Esophagus squamous epithelium (tissue), 5 donors: ENCODE measurements at regions not wholly inside any gene's neighbourhood (a gene's known extent, or its start where the extent isn't known, plus 50 kb on each side); places are given as distances from the start of the nearest gene placed in this dataset.

Experiments
- DNase-seq: peaks from one replicate; lab custom pipeline; 2025; lab: John Stamatoyannopoulos, UW
- H3K27ac ChIP-seq, 4 donors: fragments of 200-600 bp; sonication (generic); one replicate each; pipeline ENCODE4 v1.5.1; 2016 to 2019; ENCODE audit warnings: mild to moderate bottlenecking in 1 of 4
- H3K27me3 ChIP-seq, 4 donors: fragments of 200-600 bp; sonication (generic); 1 replicate in 3 of 4; 2 replicates in 1 of 4; pipeline versions ENCODE4 v1.5.1 to v1.6.0; 2017 to 2021; ENCODE audit warnings: antibody characterized with exemption in 1 of 4
- H3K36me3 ChIP-seq, 3 donors: fragments of 200-600 bp; sonication (generic); one replicate each; pipeline ENCODE4 v1.5.1; 2016 to 2019
- H3K4me1 ChIP-seq, 3 donors: fragments of 200-600 bp; sonication (generic); one replicate each; pipeline ENCODE4 v1.5.1; 2017 to 2019
- H3K4me3 ChIP-seq, 4 donors: fragments of 200-600 bp; sonication (generic); 1 replicate in 3 of 4; 2 replicates in 1 of 4; pipeline ENCODE4 v1.5.1; 2016 to 2019; ENCODE audit warnings: mild to moderate bottlenecking in 2 of 4, moderate library complexity in 1 of 4
- H3K9me3 ChIP-seq, 3 donors: fragments of 200-600 bp; sonication (generic); one replicate each; pipeline ENCODE4 v1.5.1; 2016 to 2019
- CTCF ChIP-seq, 6 experiments: fragments of 450-650 bp in 4 of 6; fragments of 200-600 bp in 2 of 6; sonication (generic) in 2 of 6; IDR thresholded peaks; one replicate each; pipeline ENCODE4 v1.5.1; 2016 to 2019; ENCODE audit warnings: antibody characterized with exemption in 6 of 6, mild to moderate bottlenecking in 4 of 6, moderate library complexity in 4 of 6
- POLR2A ChIP-seq, 4 donors: fragments of 450-650 bp; IDR thresholded peaks; one replicate each; pipeline ENCODE4 v1.6.1; 2017; ENCODE audit warnings: antibody characterized with exemption in 4 of 4, mild to moderate bottlenecking in 4 of 4, moderate library complexity in 3 of 4
- WGBS, 2 donors: methylation state at CpG; one replicate each; pipeline ENCODE4 v1.1.5; 2018; 5-methylcytosine and 5-hydroxymethylcytosine counted together
- intact Hi-C: fragments of 100-400 bp; cut with DNase I; formaldehyde crosslinking; loops from one replicate; pipeline ENCODE4 v1.15.0; 2022
- donor health status: DM: yes; HTN: yes; CAD: no.

GRCh38 chr1:37156646-37157045 lies 122.3 kb upstream of the GRIK3 start:
- Histone ChIP-seq H3K9me3 (no peaks in the 10 kb centered on the region), H3K36me3 (no peaks in the 10 kb centered on the region), H3K27me3 (peaks cover 0 to 24% (median 0%) of the 10 kb centered on the region in 4 donors), H3K27ac (no peak overlapping the region), H3K4me3 (no peak overlapping the region), H3K4me1 (no peaks in the 10 kb centered on the region)
- intact Hi-C loops: no loop called here
- DNase-seq: no peak
- 74 to 75% methylated on average over 5 to 9 of the region's 9 CpGs for WGBS, 2 donors
- no peak for TF ChIP-seq POLR2A (IDR thresholded peaks at IDR 0.05)
- no peak for TF ChIP-seq CTCF (IDR thresholded peaks at IDR 0.05)

- peaks cover 0 to 20% (median 0%) of the 10 kb centered on the region in 4 donors for H3K27me3 ChIP-seq
- H3K36me3 ChIP-seq: no peaks in the 10 kb centered on the region
- no peaks in the 10 kb centered on the region for H3K4me1 ChIP-seq
- H3K27ac ChIP-seq: no peak overlapping the region
- H3K9me3 ChIP-seq: no peaks in the 10 kb centered on the region
- TF ChIP-seq CTCF (IDR thresholded peaks at IDR 0.05) (no peak), POLR2A (IDR thresholded peaks at IDR 0.05) (no peak)
- 31 to 66% methylated on average over 3 to 5 of the region's 5 CpGs for WGBS, 2 donors
- intact Hi-C loops: no loop called here
- no peak for DNase-seq
- H3K4me3 ChIP-seq: no peak overlapping the region
Observed at GRCh38 chr1:37157634-37158033, 123.3 kb upstream of the GRIK3 start.

- no peak for DNase-seq
- no peak overlapping the region for H3K4me3 ChIP-seq
- 59 to 66% methylated on average over 5 of the region's 5 CpGs for WGBS, 2 donors
- H3K27ac ChIP-seq: no peak overlapping the region
- H3K27me3 ChIP-seq: peaks cover 0 to 14% (median 0%) of the 10 kb centered on the region in 4 donors
- no peaks in the 10 kb centered on the region for H3K36me3 ChIP-seq
- no peaks in the 10 kb centered on the region for H3K9me3 ChIP-seq
- no peak for TF ChIP-seq CTCF (IDR thresholded peaks at IDR 0.05)
- no peaks in the 10 kb centered on the region for H3K4me1 ChIP-seq
- intact Hi-C loops: no loop called here
Observed at GRCh38 chr1:37158113-37158749, 123.9 kb upstream of the GRIK3 start.

- DNase-seq: no peak
- no peaks in the 10 kb centered on the region for H3K9me3 ChIP-seq
- peaks cover 0 to 13% (median 0%) of the 10 kb centered on the region in 4 donors for H3K27me3 ChIP-seq
- H3K4me1 ChIP-seq: no peaks in the 10 kb centered on the region
- H3K27ac ChIP-seq: no peak overlapping the region
- H3K36me3 ChIP-seq: no peaks in the 10 kb centered on the region
- 77 to 100% methylated on average over 1 of the region's 1 CpG for WGBS, 2 donors
- TF ChIP-seq CTCF (IDR thresholded peaks at IDR 0.05) (no peak), POLR2A (IDR thresholded peaks at IDR 0.05) (no peak)
- intact Hi-C loops: no loop called here
- no peak overlapping the region for H3K4me3 ChIP-seq
Observed at GRCh38 chr1:37159102-37159501, 124.8 kb upstream of the GRIK3 start.

- Histone ChIP-seq H3K4me1 (no peaks in the 10 kb centered on the region), H3K9me3 (no peaks in the 10 kb centered on the region), H3K4me3 (no peak overlapping the region), H3K27me3 (no peaks in the 10 kb centered on the region), H3K36me3 (no peaks in the 10 kb centered on the region), H3K27ac (no peak overlapping the region)
- WGBS, 2 donors: 78% methylated on average over 2 of the region's 2 CpGs
- DNase-seq: no peak
- intact Hi-C loops: no loop called here
- TF ChIP-seq POLR2A (IDR thresholded peaks at IDR 0.05) (no peak), CTCF (IDR thresholded peaks at IDR 0.05) (no peak)
Observed at GRCh38 chr1:37161171-37161570, 126.9 kb upstream of the GRIK3 start.
